DND-41 (cell line): ENCODE measurements at regions not wholly inside any gene's neighbourhood (a gene's known extent, or its start where the extent isn't known, plus 50 kb on each side); places are given as distances from the start of the nearest gene placed in this dataset.

ENCODE experiments used
- ATAC-seq: fragments of 200-7000 bp; cut with Tn5 transposase; 3 replicates; pipeline ENCODE4 v1.9.1; 2021; ENCODE audit warnings: low read depth; ENCODE audit not compliant: insufficient read depth
- DNase-seq: peaks from one replicate; pipeline ENCODE4 v3.0.0-alpha.2; 2020
- H2AFZ ChIP-seq: 2 replicates; pipeline ENCODE4 v1.6.0; 2012; ENCODE audit warnings: low read depth, low read length
- H3K27ac ChIP-seq: 2 replicates; pipeline ENCODE4 v1.5.1; 2012; ENCODE audit warnings: low read length, inconsistent platforms
- H3K27me3 ChIP-seq: fragments of 200-600 bp; sonication (generic); 2 replicates; pipeline ENCODE4 v1.6.0; 2012; ENCODE audit warnings: low read length, mild to moderate bottlenecking, inconsistent platforms; ENCODE audit not compliant: insufficient read depth, poor library complexity
- H3K36me3 ChIP-seq: 2 replicates; pipeline ENCODE4 v1.5.1; 2012; ENCODE audit warnings: low read length, inconsistent platforms; ENCODE audit not compliant: insufficient read depth
- H3K4me1 ChIP-seq: 2 replicates; pipeline ENCODE4 v1.5.1; 2012; ENCODE audit warnings: mild to moderate bottlenecking, low read length; ENCODE audit not compliant: insufficient read depth
- H3K4me2 ChIP-seq: 2 replicates; pipeline ENCODE4 v1.6.0; 2012; ENCODE audit warnings: mild to moderate bottlenecking, moderate library complexity, low read length, inconsistent platforms; ENCODE audit not compliant: insufficient read depth
- H3K4me3 ChIP-seq, 2 experiments: fragments of 200-600 bp in 1 of 2; shearing (Covaris generic) in 1 of 2; 2 replicates each; pipeline ENCODE4 v1.5.1; 2012 to 2016; ENCODE audit warnings: inconsistent platforms in 2 of 2, low read length in 2 of 2, mild to moderate bottlenecking in 2 of 2, low read depth in 1 of 2, moderate library complexity in 1 of 2
- H3K79me2 ChIP-seq: 2 replicates; pipeline ENCODE4 v1.6.0; 2012; ENCODE audit warnings: low read length, inconsistent platforms; ENCODE audit not compliant: insufficient read depth
- H3K9ac ChIP-seq: 2 replicates; pipeline ENCODE4 v1.6.0; 2012; ENCODE audit warnings: low read depth, mild to moderate bottlenecking, inconsistent platforms, low read length, moderate library complexity
- H3K9me3 ChIP-seq: 2 replicates; pipeline ENCODE4 v1.5.1; 2012; ENCODE audit warnings: low read length, moderate library complexity, mild to moderate bottlenecking, inconsistent platforms; ENCODE audit not compliant: insufficient read depth, severe bottlenecking
- H4K20me1 ChIP-seq: 2 replicates; pipeline ENCODE4 v1.6.0; 2012; ENCODE audit warnings: low read length; ENCODE audit not compliant: insufficient read depth
- CTCF ChIP-seq: IDR thresholded peaks from 2 replicates; pipeline ENCODE4 v1.5.1; 2012; ENCODE audit warnings: borderline replicate concordance, low read length, moderate library complexity, mild to moderate bottlenecking; ENCODE audit not compliant: poor library complexity, severe bottlenecking; ENCODE audit errors: extremely low read depth
- EZH2 ChIP-seq: IDR thresholded peaks from 3 replicates; pipeline ENCODE4 v1.6.1; 2012; ENCODE audit warnings: borderline replicate concordance, low read depth, mild to moderate bottlenecking, moderate library complexity, low read length, inconsistent platforms; ENCODE audit not compliant: severe bottlenecking

DNA sequence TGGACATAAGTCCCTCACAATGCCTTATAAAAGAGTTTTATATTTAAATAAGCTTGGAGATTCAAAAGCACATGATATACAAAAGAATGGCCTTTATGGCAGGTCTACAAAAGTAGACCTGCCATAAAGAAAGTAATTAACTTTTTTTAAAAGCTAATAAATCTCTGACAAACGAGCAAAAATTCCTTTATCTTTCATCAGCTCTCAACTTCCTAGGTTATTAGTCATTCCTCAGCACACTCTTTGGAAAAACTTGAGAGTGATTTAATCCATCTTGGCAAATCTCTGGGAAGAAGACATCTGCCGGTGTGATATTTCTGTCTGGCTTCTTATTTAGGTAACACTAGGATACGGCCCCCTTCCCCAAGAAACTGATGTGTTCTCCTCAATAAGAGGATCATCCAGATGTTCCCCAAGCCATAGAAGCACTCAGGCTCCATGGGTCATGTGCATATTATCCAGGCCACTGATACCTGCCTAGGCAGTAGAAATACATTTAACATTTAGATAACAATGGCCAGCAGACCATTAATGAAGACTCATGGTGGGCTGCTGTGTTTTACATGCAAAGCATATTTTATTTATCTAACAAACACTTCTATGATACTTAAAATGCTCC, 372.7 kb downstream of the LIG4 start:
- no peak for TF ChIP-seq CTCF
- TF ChIP-seq EZH2: no peak
- Histone ChIP-seq H2AFZ (no peak overlapping the region), H3K4me2 (no peak overlapping the region), H3K4me3 (no peak overlapping the region), H3K9ac (no peak overlapping the region), H3K27me3 (no peaks in the 10 kb centered on the region), H3K9me3 (no peaks in the 10 kb centered on the region), H3K27ac (no peak overlapping the region), H4K20me1 (no peaks in the 10 kb centered on the region), H3K79me2 (no peaks in the 10 kb centered on the region), H3K4me1 (no peaks in the 10 kb centered on the region), H3K36me3 (no peaks in the 10 kb centered on the region)
- DNase-seq: no peak
- no peak for ATAC-seq

- DNase-seq (no peak), ATAC-seq (no peak)
- Histone ChIP-seq H3K4me3 (no peak overlapping the region), H3K36me3 (no peaks in the 10 kb centered on the region), H4K20me1 (no peaks in the 10 kb centered on the region), H3K27ac (no peak overlapping the region), H3K27me3 (no peaks in the 10 kb centered on the region), H2AFZ (no peak overlapping the region), H3K4me2 (no peak overlapping the region), H3K9ac (no peak overlapping the region), H3K4me1 (no peaks in the 10 kb centered on the region), H3K9me3 (no peaks in the 10 kb centered on the region), H3K79me2 (no peaks in the 10 kb centered on the region)
- TF ChIP-seq CTCF: no peak
- TF ChIP-seq EZH2: no peak
Observed at GRCh38 chr13:107838588-107839161, 376.7 kb downstream of the LIG4 start.

- no peak overlapping the region for H3K27ac ChIP-seq
- H3K36me3 ChIP-seq: no peaks in the 10 kb centered on the region
- H3K4me3 ChIP-seq: no peak overlapping the region
- H3K9me3 ChIP-seq: no peaks in the 10 kb centered on the region
- H3K9ac ChIP-seq: no peak overlapping the region
- no peak for TF ChIP-seq CTCF
- TF ChIP-seq EZH2: no peak
- H3K27me3 ChIP-seq: no peaks in the 10 kb centered on the region
- H4K20me1 ChIP-seq: no peaks in the 10 kb centered on the region
- DNase-seq (no peak), ATAC-seq (no peak)
- no peaks in the 10 kb centered on the region for H3K79me2 ChIP-seq
- H3K4me1 ChIP-seq: no peaks in the 10 kb centered on the region
- H2AFZ ChIP-seq: no peak overlapping the region
- H3K4me2 ChIP-seq: no peak overlapping the region
Observed at GRCh38 chr13:107836685-107837084, 378.7 kb downstream of the LIG4 start.
